ENCODE measurements at regions not wholly inside any gene's neighbourhood (a gene's known extent, or its start where the extent isn't known, plus 50 kb on each side); places are given as distances from the start of the nearest gene placed in this dataset.
A peak's percentile ranks its signal among the peaks of the same experiment; 100 is the strongest.

- TF ChIP-seq CTCF (IDR thresholded peaks at IDR 0.05) (no peak), POLR2A (IDR thresholded peaks at IDR 0.05) (peak; percentile 33 to 53)
Measured at GRCh38 chr14:50000380-50001150, 107.7 kb downstream of the ARF6 start.
